ENCODE measurements at regions not wholly inside any gene's neighbourhood (a gene's known extent, or its start where the extent isn't known, plus 50 kb on each side); places are given as distances from the start of the nearest gene placed in this dataset.

- H2AFZ ChIP-seq (ENCODE audit: low read depth), result no peak overlapping the region
- no peaks in the 10 kb centered on the region for H3K79me2 ChIP-seq (ENCODE audit: insufficient read depth, low read depth)
- no peak overlapping the region for H3K4me2 ChIP-seq
- H4K20me1 ChIP-seq (ENCODE audit: insufficient read depth), result no peaks in the 10 kb centered on the region
- H3K36me3 ChIP-seq (ENCODE audit: insufficient read depth), result no peaks in the 10 kb centered on the region
- H3K4me3 ChIP-seq (IDR thresholded peaks at IDR 0.05; ENCODE audit: insufficient read depth, low read depth, low read length), result no peak overlapping the region
- no peak for TF ChIP-seq CTCF (conservative IDR thresholded peaks at IDR 0.05; ENCODE audit: low read depth, low read length)
- no peak overlapping the region for H3K9ac ChIP-seq
- no peak overlapping the region for H3K27ac ChIP-seq
- H3K4me1 ChIP-seq (ENCODE audit: low read depth, poor library complexity, severe bottlenecking), result no peaks in the 10 kb centered on the region
- no peaks in the 10 kb centered on the region for H3K27me3 ChIP-seq (ENCODE audit: insufficient read depth, low read depth)
Measured at GRCh38 chr1:218702775-218703174, 357.6 kb downstream of the TGFB2 start.

- no peak overlapping the region for H3K27ac ChIP-seq
Measured at GRCh38 chr1:218703836-218704235, 358.7 kb downstream of the TGFB2 start.

GRCh38 chr1:218705391-218705790, 360.3 kb downstream of the TGFB2 start:
- Histone ChIP-seq H3K4me2 (no peak overlapping the region), H3K79me2 (ENCODE audit: insufficient read depth, low read depth) (no peaks in the 10 kb centered on the region), H3K27ac (no peak overlapping the region), H3K9ac (no peak overlapping the region), H3K4me3 (IDR thresholded peaks at IDR 0.05; ENCODE audit: insufficient read depth, low read depth, low read length) (no peak overlapping the region), H3K36me3 (ENCODE audit: insufficient read depth) (no peaks in the 10 kb centered on the region), H3K27me3 (ENCODE audit: insufficient read depth, low read depth) (no peaks in the 10 kb centered on the region), H3K4me1 (ENCODE audit: low read depth, poor library complexity, severe bottlenecking) (no peaks in the 10 kb centered on the region), H4K20me1 (ENCODE audit: insufficient read depth) (no peaks in the 10 kb centered on the region), H2AFZ (ENCODE audit: low read depth) (no peak overlapping the region)
- no peak for TF ChIP-seq CTCF (conservative IDR thresholded peaks at IDR 0.05; ENCODE audit: low read depth, low read length)

More at GRCh38 chr1:218703836-218704235, 358.7 kb downstream of the TGFB2 start:
- H3K27me3 ChIP-seq (ENCODE audit: insufficient read depth, low read depth), result no peaks in the 10 kb centered on the region
- H2AFZ ChIP-seq (ENCODE audit: low read depth), result no peak overlapping the region
- no peak overlapping the region for H3K9ac ChIP-seq
- H4K20me1 ChIP-seq (ENCODE audit: insufficient read depth), result no peaks in the 10 kb centered on the region
- H3K36me3 ChIP-seq (ENCODE audit: insufficient read depth), result no peaks in the 10 kb centered on the region
- no peak for TF ChIP-seq CTCF (conservative IDR thresholded peaks at IDR 0.05; ENCODE audit: low read depth, low read length)
- no peak overlapping the region for H3K4me3 ChIP-seq (IDR thresholded peaks at IDR 0.05; ENCODE audit: insufficient read depth, low read depth, low read length)
- no peaks in the 10 kb centered on the region for H3K79me2 ChIP-seq (ENCODE audit: insufficient read depth, low read depth)
- no peaks in the 10 kb centered on the region for H3K4me1 ChIP-seq (ENCODE audit: low read depth, poor library complexity, severe bottlenecking)
- no peak overlapping the region for H3K4me2 ChIP-seq

- H3K4me2 ChIP-seq, result no peak overlapping the region
- no peaks in the 10 kb centered on the region for H3K79me2 ChIP-seq (ENCODE audit: insufficient read depth, low read depth)
- H3K27me3 ChIP-seq (ENCODE audit: insufficient read depth, low read depth), result no peaks in the 10 kb centered on the region
- no peaks in the 10 kb centered on the region for H3K4me1 ChIP-seq (ENCODE audit: low read depth, poor library complexity, severe bottlenecking)
- H4K20me1 ChIP-seq (ENCODE audit: insufficient read depth), result no peaks in the 10 kb centered on the region
- no peak overlapping the region for H3K27ac ChIP-seq
- no peak overlapping the region for H2AFZ ChIP-seq (ENCODE audit: low read depth)
- no peak overlapping the region for H3K4me3 ChIP-seq (IDR thresholded peaks at IDR 0.05; ENCODE audit: insufficient read depth, low read depth, low read length)
- no peaks in the 10 kb centered on the region for H3K36me3 ChIP-seq (ENCODE audit: insufficient read depth)
- no peak overlapping the region for H3K9ac ChIP-seq
- no peak for TF ChIP-seq CTCF (conservative IDR thresholded peaks at IDR 0.05; ENCODE audit: low read depth, low read length)
Measured at GRCh38 chr1:218705911-218706893, 361.1 kb downstream of the TGFB2 start.

Measured in KMS-11 (cell line).